Upper lobe of left lung (tissue), 6 donors: ENCODE measurements at regions not wholly inside any gene's neighbourhood (a gene's known extent, or its start where the extent isn't known, plus 50 kb on each side); places are given as distances from the start of the nearest gene placed in this dataset.

Experiments used
- ATAC-seq, 2 donors: fragments of 200-7000 bp; cut with Tn5 transposase; one replicate each; pipeline ENCODE4 v1.9.1; 2022; ENCODE audit warnings: mild to moderate bottlenecking in 2 of 2, moderate library complexity in 2 of 2; ENCODE audit not compliant: low FRiP score in 2 of 2
- DNase-seq, 2 donors: peaks; one replicate each; pipeline ENCODE4 v3.0.0-alpha.2; 2019 to 2020
- H3K27ac ChIP-seq, 4 donors: fragments of 200-600 bp; sonication (generic); one replicate each; pipeline ENCODE4 v1.5.1; 2016 to 2019
- H3K27me3 ChIP-seq, 4 donors: fragments of 200-600 bp; sonication (generic); one replicate each; pipeline ENCODE4 v1.5.1; 2017 to 2019
- H3K36me3 ChIP-seq, 4 donors: fragments of 200-600 bp; sonication (generic); one replicate each; pipeline ENCODE4 v1.5.1; 2016 to 2019
- H3K4me1 ChIP-seq, 4 donors: fragments of 200-600 bp; sonication (generic); one replicate each; pipeline ENCODE4 v1.5.1; 2018 to 2019
- H3K4me3 ChIP-seq, 4 donors: fragments of 200-600 bp; sonication (generic); one replicate each; pipeline ENCODE4 v1.5.1; 2017 to 2019; ENCODE audit warnings: mild to moderate bottlenecking in 2 of 4, moderate library complexity in 1 of 4
- H3K9me3 ChIP-seq, 4 donors: fragments of 200-600 bp; sonication (generic); one replicate each; pipeline ENCODE4 v1.5.1; 2018 to 2019
- EP300 ChIP-seq, 4 donors: sonication (generic); formaldehyde crosslinking; IDR thresholded peaks; one replicate each; pipeline ENCODE4 v1.5.1; 2017; ENCODE audit warnings: antibody characterized with exemption in 4 of 4, control low read depth in 2 of 4
- POLR2A ChIP-seq, 4 donors: fragments of 450-650 bp; IDR thresholded peaks; one replicate each; pipeline ENCODE4 v1.5.1; 2016 to 2017; ENCODE audit warnings: antibody characterized with exemption in 4 of 4, mild to moderate bottlenecking in 2 of 4
- POLR2AphosphoS5 ChIP-seq, 2 donors: sonication (generic); formaldehyde crosslinking; IDR thresholded peaks; one replicate each; pipeline ENCODE4 v1.5.1; 2017; ENCODE audit warnings: antibody characterized with exemption in 2 of 2
- WGBS, 2 donors: methylation state at CpG; one replicate each; pipeline ENCODE4 v1.1.5; 2017 to 2018; 5-methylcytosine and 5-hydroxymethylcytosine counted together
- TF ChIP-seq, protein P1 (sequence below), 6 experiments: fragments of 450-650 bp in 4 of 6; fragments of 200-600 bp in 2 of 6; sonication (generic) in 2 of 6; IDR thresholded peaks; one replicate each; pipeline ENCODE4 v1.5.1; 2016 to 2019; ENCODE audit warnings: antibody characterized with exemption in 6 of 6
- donor health status: DM: no; HTN: no; CAD: no; lungs with moderate emphysema.
- donor health status: DM: no; HTN: yes; CAD: no; lungs with severe emphysema.

DNA sequence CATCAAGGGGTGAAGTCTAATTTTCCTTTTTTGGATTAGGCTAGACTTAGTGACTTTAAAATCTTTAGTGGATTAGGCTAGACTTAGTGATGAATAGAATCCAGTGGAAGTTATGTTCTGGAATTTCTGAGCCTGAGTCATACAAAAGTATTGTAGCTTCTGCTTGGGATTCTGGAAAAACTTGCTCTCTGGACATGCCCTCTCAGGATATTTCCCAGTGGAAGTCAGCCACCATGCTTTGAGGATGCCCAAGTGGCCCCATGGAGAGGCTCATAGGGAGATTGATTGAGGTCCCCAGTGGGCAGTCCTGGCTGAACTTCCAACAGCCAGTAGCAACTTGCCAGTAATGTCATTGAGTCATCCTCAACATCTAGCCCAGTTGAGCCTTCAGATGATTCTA is 112.4 kb upstream of the PRLR start:
- TF ChIP-seq POLR2AphosphoS5 (IDR thresholded peaks at IDR 0.05) = no peak
- TF ChIP-seq POLR2A (IDR thresholded peaks at IDR 0.05) = no peak
- TF ChIP-seq EP300 (IDR thresholded peaks at IDR 0.05) = no peak
- TF ChIP-seq, protein P1, sequence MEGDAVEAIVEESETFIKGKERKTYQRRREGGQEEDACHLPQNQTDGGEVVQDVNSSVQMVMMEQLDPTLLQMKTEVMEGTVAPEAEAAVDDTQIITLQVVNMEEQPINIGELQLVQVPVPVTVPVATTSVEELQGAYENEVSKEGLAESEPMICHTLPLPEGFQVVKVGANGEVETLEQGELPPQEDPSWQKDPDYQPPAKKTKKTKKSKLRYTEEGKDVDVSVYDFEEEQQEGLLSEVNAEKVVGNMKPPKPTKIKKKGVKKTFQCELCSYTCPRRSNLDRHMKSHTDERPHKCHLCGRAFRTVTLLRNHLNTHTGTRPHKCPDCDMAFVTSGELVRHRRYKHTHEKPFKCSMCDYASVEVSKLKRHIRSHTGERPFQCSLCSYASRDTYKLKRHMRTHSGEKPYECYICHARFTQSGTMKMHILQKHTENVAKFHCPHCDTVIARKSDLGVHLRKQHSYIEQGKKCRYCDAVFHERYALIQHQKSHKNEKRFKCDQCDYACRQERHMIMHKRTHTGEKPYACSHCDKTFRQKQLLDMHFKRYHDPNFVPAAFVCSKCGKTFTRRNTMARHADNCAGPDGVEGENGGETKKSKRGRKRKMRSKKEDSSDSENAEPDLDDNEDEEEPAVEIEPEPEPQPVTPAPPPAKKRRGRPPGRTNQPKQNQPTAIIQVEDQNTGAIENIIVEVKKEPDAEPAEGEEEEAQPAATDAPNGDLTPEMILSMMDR (IDR thresholded peaks at IDR 0.05) = no peak
- Histone ChIP-seq H3K36me3 (no peaks in the 10 kb centered on the region), H3K9me3 (no peaks in the 10 kb centered on the region), H3K27ac (no peak overlapping the region), H3K27me3 (no peaks in the 10 kb centered on the region), H3K4me3 (no peak overlapping the region), H3K4me1 (no peaks in the 10 kb centered on the region)
- no peak for DNase-seq
- no peak for ATAC-seq

DNA sequence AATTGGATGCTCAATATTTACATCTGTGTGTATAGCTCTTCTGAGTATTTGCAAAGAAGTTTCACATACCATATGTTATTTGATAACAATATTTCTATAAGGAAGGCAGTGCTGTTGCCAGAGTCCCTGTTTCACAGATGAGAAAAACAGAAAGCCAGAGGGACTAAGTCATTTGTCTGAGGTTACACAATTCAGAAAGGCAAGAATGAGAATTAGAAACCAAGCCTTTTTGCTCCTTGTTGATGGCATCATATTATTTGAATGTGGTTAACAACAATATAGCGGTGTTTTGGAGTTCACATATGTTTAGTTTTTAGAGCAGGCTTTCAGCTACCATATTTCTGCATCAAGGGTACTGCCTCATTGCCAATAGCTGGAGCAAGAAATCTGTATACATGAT is 110.9 kb upstream of the PRLR start:
- no peak for TF ChIP-seq EP300 (IDR thresholded peaks at IDR 0.05)
- no peak for TF ChIP-seq POLR2A (IDR thresholded peaks at IDR 0.05)
- TF ChIP-seq POLR2AphosphoS5 (IDR thresholded peaks at IDR 0.05) = no peak
- TF ChIP-seq, protein P1 (IDR thresholded peaks at IDR 0.05) = no peak

DNA sequence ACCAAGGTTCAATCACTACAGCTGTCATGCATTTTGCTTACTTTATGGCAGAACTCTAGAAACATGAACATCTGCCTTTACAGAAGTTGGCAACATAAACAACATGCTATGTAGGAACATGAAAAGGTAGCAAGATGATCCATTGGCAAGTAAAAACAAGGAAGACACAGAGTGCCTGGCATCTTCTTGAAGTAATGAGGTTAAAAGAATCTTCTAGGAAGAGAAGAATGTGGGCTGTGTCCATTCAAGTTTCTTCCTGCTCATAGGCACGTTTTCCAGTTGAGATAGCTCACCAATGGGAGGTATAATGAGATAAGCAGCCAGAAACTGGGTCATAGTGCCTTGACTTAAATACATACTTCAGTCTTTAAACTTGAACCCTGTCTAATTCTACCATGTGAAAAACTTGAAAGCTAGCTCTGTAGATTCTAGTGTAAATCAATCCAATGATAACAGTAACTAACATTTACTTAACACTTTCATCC is 109.4 kb upstream of the PRLR start:
- ATAC-seq (no peak), DNase-seq (no peak)
- no peaks in the 10 kb centered on the region for H3K9me3 ChIP-seq
- H3K27me3 ChIP-seq = no peaks in the 10 kb centered on the region
- TF ChIP-seq POLR2A (IDR thresholded peaks at IDR 0.05) (no peak), EP300 (IDR thresholded peaks at IDR 0.05) (no peak), POLR2AphosphoS5 (IDR thresholded peaks at IDR 0.05) (no peak)
- TF ChIP-seq, protein P1 (IDR thresholded peaks at IDR 0.05) = no peak
- no peaks in the 10 kb centered on the region for H3K4me1 ChIP-seq
- H3K27ac ChIP-seq = no peak overlapping the region
- no peaks in the 10 kb centered on the region for H3K36me3 ChIP-seq
- H3K4me3 ChIP-seq = no peak overlapping the region
- WGBS, 2 donors = 41 to 56% methylated on average over 1 of the region's 1 CpG

More for the DNA sequence above, 110.9 kb upstream of the PRLR start:
- Histone ChIP-seq H3K4me1 (no peaks in the 10 kb centered on the region), H3K27ac (no peak overlapping the region), H3K4me3 (no peak overlapping the region), H3K36me3 (no peaks in the 10 kb centered on the region), H3K9me3 (no peaks in the 10 kb centered on the region), H3K27me3 (no peaks in the 10 kb centered on the region)
- no peak for ATAC-seq
- no peak for DNase-seq
- WGBS, 2 donors = 82 to 93% methylated on average over 1 of the region's 1 CpG

DNA sequence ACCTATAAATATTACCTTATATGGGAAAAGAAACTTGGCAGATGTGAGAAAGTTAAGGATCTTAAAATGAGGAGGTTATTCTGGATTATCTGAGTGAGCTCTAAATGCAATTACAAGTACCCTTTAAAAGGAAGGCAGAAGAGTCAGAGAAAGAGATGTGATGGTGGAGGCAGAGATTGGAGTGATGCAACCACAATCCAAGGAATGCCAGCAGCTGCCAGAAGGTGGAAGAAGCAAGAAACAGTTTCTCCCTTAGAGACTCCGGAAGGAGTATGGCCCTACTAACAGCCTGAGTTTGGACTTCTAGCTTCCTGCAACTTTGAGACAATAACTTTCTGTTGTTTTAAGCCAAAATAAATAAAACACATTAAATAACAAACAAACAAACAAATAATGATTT is 108.7 kb upstream of the PRLR start:
- H3K36me3 ChIP-seq = no peaks in the 10 kb centered on the region
- no peaks in the 10 kb centered on the region for H3K27me3 ChIP-seq
- WGBS, 2 donors = 100% methylated on average over 1 of the region's 1 CpG
- no peak overlapping the region for H3K27ac ChIP-seq
- DNase-seq = no peak
- no peak overlapping the region for H3K4me3 ChIP-seq
- H3K9me3 ChIP-seq = no peaks in the 10 kb centered on the region
- ATAC-seq = no peak
- no peak for TF ChIP-seq EP300 (IDR thresholded peaks at IDR 0.05)
- no peaks in the 10 kb centered on the region for H3K4me1 ChIP-seq

DNA sequence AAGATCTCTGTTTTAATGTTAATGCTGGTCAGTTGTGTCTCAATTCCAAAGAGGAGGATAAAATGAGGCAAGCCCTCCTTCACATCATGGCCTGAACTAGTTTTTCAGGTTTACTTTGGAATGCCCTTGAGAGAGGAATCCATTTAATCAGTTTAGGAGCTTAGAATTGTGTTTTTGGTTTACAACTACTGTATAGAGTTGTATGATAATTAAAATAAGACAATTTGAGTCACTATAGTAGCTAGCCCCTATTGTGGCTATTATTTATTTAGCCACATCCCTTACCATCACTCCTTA is 107.8 kb upstream of the PRLR start:
- no peaks in the 10 kb centered on the region for H3K27me3 ChIP-seq
- DNase-seq (no peak), ATAC-seq (no peak)
- H3K9me3 ChIP-seq = no peaks in the 10 kb centered on the region
- no peak overlapping the region for H3K4me3 ChIP-seq
- H3K36me3 ChIP-seq = no peaks in the 10 kb centered on the region
- TF ChIP-seq, protein P1 (IDR thresholded peaks at IDR 0.05) = no peak
- no peak for TF ChIP-seq POLR2AphosphoS5 (IDR thresholded peaks at IDR 0.05)
- no peaks in the 10 kb centered on the region for H3K4me1 ChIP-seq
- no peak overlapping the region for H3K27ac ChIP-seq
